HG02642 (cell line): ENCODE measurements at regions not wholly inside any gene's neighbourhood (a gene's known extent, or its start where the extent isn't known, plus 50 kb on each side); places are given as distances from the start of the nearest gene placed in this dataset.

ENCODE experiments used
- ATAC-seq: cut with Tn5 transposase; IDR thresholded peaks from one replicate; pipeline ENCODE4 v1.9.1; 2021; ENCODE audit warnings: mild to moderate bottlenecking; ENCODE audit not compliant: unreplicated experiment, poor library complexity

GRCh38 chr3:107273771-107274170 lies 103.5 kb upstream of the CCDC54 start:
- no peak for ATAC-seq

GRCh38 chr3:107275511-107275910 lies 101.7 kb upstream of the CCDC54 start:
- ATAC-seq = no peak

GRCh38 chr3:107283948-107284347 lies 93.3 kb upstream of the CCDC54 start:
- ATAC-seq = no peak

GRCh38 chr3:107284612-107285011 lies 92.6 kb upstream of the CCDC54 start:
- ATAC-seq = no peak

DNA sequence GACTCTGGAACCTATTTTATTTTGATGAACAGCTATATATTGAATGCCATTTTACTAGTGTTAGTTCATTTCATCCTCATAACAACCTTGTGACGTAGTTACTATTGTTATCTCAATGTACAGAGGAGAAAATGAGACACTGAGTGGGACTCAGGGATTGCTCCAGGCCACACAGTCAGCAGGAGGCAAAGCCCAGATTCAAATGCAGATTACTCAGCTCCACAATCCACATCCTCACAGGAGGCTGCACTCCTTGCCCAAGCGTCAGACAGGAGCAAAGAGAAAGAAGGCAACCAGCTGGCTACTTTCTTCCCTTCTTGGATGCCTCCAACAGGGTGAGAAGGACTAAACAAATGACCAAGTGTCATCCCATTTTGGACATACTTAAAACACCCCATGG lies 92.0 kb upstream of the CCDC54 start:
- ATAC-seq = no peak

GRCh38 chr3:107289354-107289753 lies 87.9 kb upstream of the CCDC54 start:
- no peak for ATAC-seq

DNA sequence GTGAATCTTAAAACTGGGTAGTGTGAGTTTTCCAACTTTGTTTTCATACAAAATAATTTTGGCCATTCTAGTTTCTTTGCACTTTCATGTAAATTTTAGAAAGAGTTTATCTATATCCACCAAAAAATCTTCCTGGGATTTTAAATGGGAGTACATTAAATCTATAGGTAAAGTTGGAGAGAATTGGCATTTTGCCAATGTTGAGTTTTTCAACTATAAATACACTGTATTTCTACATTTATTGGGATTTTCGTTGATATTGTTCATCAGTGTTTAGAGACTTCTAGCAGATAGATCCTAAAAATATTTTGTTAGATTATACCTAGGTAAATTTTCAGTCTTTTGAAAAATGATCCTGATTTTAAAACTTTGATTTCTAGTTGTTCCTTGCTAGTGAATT lies 83.1 kb upstream of the CCDC54 start:
- no peak for ATAC-seq

DNA sequence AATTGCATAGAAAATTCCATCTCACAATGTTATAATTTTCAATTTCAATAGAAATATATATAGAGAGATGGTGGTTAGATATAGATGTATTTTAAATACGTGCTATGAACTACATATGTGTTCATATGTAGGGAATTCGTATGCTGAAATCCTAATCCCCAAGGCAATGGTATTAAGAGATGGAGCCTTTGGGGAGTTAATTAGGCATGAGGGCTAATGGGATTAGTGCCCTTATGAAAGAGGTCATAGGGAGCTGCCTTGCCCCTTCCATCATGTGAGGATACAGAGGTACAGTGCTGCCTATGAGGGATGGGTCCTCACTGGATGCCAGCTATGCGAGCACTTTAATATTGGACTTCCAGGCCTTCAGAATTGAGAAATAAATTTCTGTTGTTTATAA lies 79.6 kb upstream of the CCDC54 start:
- ATAC-seq = no peak

- no peak for ATAC-seq
Measured at GRCh38 chr3:107307205-107307604, 70.0 kb upstream of the CCDC54 start.

DNA sequence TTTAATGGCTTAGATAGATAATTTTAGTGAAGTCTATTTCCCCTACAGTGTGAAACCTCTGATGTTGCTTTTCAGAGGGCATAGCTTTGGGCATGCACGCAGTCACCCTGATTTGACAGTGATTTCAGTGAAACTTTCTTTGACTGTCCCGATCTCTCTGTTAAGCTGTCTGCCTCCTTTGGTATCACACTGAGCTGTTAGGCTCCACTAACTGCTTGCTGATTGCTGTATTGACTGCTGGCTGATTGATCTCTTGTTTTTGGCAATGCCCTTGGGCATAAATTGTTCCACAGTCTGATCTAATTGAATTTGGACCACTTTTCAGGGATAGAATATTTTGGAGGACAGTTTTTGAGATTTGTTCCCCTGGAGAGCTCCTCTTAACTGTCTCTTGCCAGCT lies 68.5 kb upstream of the CCDC54 start:
- ATAC-seq = no peak

- no peak for ATAC-seq
Measured at GRCh38 chr3:107309312-107309711, 67.9 kb upstream of the CCDC54 start.

GRCh38 chr3:107313711-107314110 lies 63.5 kb upstream of the CCDC54 start:
- no peak for ATAC-seq

DNA sequence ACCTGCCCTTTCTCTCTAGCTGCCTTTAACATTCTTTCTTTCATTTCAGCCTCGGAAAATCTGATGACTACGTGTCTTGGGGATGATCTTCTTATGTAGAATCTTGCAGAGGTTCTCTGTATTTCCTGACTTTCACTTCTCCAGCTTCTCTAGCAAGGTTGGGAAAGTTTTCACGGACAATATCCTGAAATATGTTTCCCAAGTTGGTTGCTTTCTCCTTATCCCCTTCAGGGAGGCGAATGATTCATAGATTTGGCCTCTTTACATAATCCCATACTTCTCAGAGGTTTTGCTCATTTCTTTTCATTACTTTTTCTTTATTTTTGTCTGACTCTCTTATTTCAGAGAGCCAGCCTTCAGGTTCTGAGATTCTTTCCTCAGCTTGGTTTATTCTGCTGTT lies 62.1 kb upstream of the CCDC54 start:
- no peak for ATAC-seq

GRCh38 chr3:107323723-107324122 lies 53.5 kb upstream of the CCDC54 start:
- ATAC-seq = peak; percentile 65

DNA sequence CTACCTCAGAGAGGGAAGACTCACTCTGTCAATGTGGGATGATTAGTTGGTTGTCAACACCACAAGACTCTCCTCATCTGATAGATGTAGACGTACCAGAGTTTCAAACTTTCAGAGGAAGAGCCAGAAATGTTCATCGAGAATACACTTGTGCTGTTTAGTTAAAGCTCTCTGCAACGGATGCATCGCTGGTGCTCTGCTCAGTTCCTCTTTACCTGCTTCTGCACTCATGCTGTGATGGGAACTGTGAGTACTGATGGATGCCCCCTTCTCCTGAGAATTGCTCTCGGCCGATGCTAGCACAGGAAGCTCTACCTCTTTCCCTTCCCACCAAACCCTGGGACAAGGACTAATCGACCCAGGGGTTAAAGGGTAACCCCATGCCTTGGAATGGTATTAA lies 51.8 kb upstream of the CCDC54 start:
- no peak for ATAC-seq
